AG04450 (cell line): ENCODE measurements at regions not wholly inside any gene's neighbourhood (a gene's known extent, or its start where the extent isn't known, plus 50 kb on each side); places are given as distances from the start of the nearest gene placed in this dataset.

ENCODE experiments used
- CTCF ChIA-PET: fragments of 300-600, 350-600 bp; formaldehyde crosslinking; extraction: SDS; loops from one replicate; lab custom pipeline; 2022; ENCODE audit warnings: antibody characterized with exemption, inconsistent platforms; lab: Charles Lee
- POLR2A ChIA-PET: fragments of 350-600 bp; formaldehyde crosslinking; extraction: SDS; loops from one replicate; lab custom pipeline; 2021; ENCODE audit warnings: antibody characterized with exemption, inconsistent platforms; lab: Yijun Ruan, JAX
- DNase-seq: peaks from one replicate; pipeline ENCODE4 v3.0.0-alpha.2; 2011; ENCODE audit warnings: low read depth, low spot score
- H3K27ac ChIP-seq: one replicate; pipeline ENCODE4 v1.5.1; 2012; ENCODE audit warnings: low read depth, low read length, control low read depth
- H3K27me3 ChIP-seq: one replicate; pipeline ENCODE4 v1.6.0; 2012; ENCODE audit warnings: low read length; ENCODE audit not compliant: control insufficient read depth, insufficient read depth
- H3K4me3 ChIP-seq: 2 replicates; pipeline ENCODE4 v1.5.1; 2011; ENCODE audit warnings: mild to moderate bottlenecking, low read depth, low read length, control low read depth
- H3K9me3 ChIP-seq: 2 replicates; pipeline ENCODE4 v1.5.1; 2012; ENCODE audit warnings: low read length; ENCODE audit not compliant: control insufficient read depth, insufficient read depth
- TF ChIP-seq, protein P1 (sequence below): IDR thresholded peaks from 2 replicates; pipeline ENCODE4 v1.5.1; 2011; ENCODE audit warnings: low read depth, low read length, control low read depth, inconsistent platforms

DNA sequence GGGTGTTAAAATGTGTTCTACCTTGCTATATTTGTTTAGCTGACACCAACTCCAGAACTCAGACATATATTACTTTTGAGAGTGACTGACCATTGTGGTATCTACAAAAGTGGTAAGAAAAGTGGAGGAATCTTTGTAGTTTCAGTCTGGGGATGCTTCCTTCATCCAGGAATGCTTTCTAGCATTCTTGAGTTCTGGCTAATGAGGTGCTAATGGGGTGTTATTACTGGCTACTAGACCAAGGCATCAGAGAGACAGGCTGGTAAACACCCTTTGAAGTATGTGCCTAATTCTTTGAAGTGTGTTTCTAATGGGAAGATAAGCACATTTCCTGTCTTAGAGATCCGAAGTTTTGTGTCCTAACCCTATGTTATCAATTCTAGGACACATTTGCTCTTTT lies 310.4 kb downstream of the SPRY1 start:
- DNase-seq = no peak
- ChIA-PET CTCF (no interaction called here), POLR2A (no interaction called here)
- H3K9me3 ChIP-seq = peaks cover 5% of the 10 kb centered on the region
- TF ChIP-seq, protein P1, sequence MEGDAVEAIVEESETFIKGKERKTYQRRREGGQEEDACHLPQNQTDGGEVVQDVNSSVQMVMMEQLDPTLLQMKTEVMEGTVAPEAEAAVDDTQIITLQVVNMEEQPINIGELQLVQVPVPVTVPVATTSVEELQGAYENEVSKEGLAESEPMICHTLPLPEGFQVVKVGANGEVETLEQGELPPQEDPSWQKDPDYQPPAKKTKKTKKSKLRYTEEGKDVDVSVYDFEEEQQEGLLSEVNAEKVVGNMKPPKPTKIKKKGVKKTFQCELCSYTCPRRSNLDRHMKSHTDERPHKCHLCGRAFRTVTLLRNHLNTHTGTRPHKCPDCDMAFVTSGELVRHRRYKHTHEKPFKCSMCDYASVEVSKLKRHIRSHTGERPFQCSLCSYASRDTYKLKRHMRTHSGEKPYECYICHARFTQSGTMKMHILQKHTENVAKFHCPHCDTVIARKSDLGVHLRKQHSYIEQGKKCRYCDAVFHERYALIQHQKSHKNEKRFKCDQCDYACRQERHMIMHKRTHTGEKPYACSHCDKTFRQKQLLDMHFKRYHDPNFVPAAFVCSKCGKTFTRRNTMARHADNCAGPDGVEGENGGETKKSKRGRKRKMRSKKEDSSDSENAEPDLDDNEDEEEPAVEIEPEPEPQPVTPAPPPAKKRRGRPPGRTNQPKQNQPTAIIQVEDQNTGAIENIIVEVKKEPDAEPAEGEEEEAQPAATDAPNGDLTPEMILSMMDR = no peak
- H3K4me3 ChIP-seq = no peak overlapping the region
- no peak overlapping the region for H3K27ac ChIP-seq
- H3K27me3 ChIP-seq = no peaks in the 10 kb centered on the region

DNA sequence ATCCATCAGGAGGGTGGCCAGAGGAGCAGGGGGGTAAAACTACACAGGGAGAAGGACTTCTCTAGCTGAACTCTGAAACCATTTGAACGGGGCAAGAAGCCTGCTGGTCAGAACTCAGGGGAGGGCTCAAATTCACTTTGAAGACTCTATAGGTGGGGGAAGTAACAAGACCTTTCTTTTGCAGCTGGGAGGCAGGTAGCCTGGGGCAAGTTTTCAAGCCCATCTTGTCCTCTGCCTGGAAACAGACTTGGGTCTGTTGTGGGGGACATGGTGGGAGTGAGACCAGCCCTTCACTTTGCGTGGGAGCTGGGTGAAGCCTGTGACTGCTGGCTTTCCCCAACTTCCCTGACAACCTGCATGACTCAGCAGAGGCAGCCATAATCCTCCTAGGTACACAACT lies 312.3 kb downstream of the SPRY1 start:
- H3K27me3 ChIP-seq = no peaks in the 10 kb centered on the region
- no peak overlapping the region for H3K4me3 ChIP-seq
- POLR2A ChIA-PET = no interaction called here
- TF ChIP-seq, protein P1 = no peak
- CTCF ChIA-PET = no interaction called here
- H3K27ac ChIP-seq = no peak overlapping the region
- DNase-seq = no peak
- peaks cover 5% of the 10 kb centered on the region for H3K9me3 ChIP-seq

DNA sequence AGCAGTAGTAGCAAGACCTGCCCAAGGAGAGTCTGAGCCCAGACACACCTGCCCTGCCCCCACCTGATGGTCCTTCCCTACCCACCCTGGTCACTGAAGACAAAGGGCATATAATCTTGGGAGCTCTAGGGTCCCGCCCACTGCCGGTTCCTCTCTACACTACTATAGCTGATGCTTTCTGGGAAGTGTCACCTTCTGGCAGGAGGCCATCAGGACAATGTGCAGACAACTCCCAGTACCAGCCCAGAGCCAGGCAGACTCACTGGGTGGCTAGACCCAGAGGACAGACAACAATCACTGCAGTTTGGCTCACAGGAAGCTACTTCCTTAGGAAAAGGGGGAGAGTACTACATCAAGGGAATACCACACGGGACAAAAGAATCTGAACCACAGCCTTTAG lies 312.7 kb downstream of the SPRY1 start:
- no peak overlapping the region for H3K27ac ChIP-seq
- no peak for DNase-seq
- POLR2A ChIA-PET = no interaction called here
- CTCF ChIA-PET = no interaction called here
- H3K27me3 ChIP-seq = no peaks in the 10 kb centered on the region
- no peak overlapping the region for H3K4me3 ChIP-seq
- TF ChIP-seq, protein P1 = no peak
- H3K9me3 ChIP-seq = peaks cover 5% of the 10 kb centered on the region

DNA sequence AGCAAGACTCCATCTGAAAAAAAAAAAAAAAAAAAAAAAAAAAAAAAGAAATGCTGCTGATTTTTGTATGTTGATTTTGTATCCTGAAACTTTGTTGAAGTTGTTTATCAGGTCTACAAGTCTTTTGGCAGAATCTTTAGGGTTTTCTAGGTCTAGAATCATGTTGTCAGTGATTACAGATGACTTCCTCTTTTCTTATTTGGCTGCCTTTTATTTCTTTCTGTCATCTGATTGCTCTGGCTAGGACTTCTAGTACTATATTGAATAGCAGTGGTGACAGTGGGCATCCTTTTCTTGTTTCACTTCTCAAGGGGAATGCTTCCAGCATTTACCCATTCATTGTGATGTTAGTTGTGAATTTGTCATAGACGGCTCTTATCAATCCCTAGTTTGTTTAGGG lies 334.4 kb downstream of the SPRY1 start:
- CTCF ChIA-PET = no interaction called here

DNA sequence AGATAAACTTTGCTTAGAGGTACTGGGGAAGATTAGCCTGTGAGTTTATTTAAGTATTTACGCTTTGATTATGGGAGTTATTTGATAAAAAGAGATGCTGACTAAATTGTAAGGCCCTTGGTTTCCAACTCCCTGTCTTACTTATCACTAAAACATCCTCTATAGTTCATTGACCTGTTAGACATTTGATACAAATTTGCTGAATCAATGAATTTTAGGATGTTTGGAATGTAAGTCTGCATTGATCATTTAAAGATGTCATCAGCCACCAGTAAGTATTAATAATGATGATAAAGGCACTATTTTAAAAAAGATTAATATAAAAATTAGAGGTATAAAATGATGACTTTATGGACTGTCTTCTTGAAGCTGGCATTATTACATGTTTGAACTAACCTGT lies 340.6 kb downstream of the SPRY1 start:
- ChIA-PET CTCF (no interaction called here), POLR2A (no interaction called here)
- H3K9me3 ChIP-seq = no peaks in the 10 kb centered on the region
- H3K27me3 ChIP-seq = no peaks in the 10 kb centered on the region
- no peak for DNase-seq
- TF ChIP-seq, protein P1 = no peak
- no peak overlapping the region for H3K4me3 ChIP-seq
- H3K27ac ChIP-seq = no peak overlapping the region

More for the DNA sequence above, 334.4 kb downstream of the SPRY1 start:
- no peak overlapping the region for H3K27ac ChIP-seq
- H3K27me3 ChIP-seq = no peaks in the 10 kb centered on the region
- H3K4me3 ChIP-seq = no peak overlapping the region
- no peak for DNase-seq
- POLR2A ChIA-PET = no interaction called here
- TF ChIP-seq, protein P1 = no peak
- no peaks in the 10 kb centered on the region for H3K9me3 ChIP-seq
